A549 (cell line): ENCODE measurements at regions not wholly inside any gene's neighbourhood (a gene's known extent, or its start where the extent isn't known, plus 50 kb on each side); places are given as distances from the start of the nearest gene placed in this dataset.
"Not testable (repeated sequence)": the region's sequence is repeated elsewhere in the genome, so short reads cannot be mapped to it uniquely, and the experiment has no call there.

Experiments
- CHD2 ChIP-seq: fragments of 150-350 bp; IDR thresholded peaks from 2 replicates; pipeline ENCODE4 v1.6.1; 2014; ENCODE audit warnings: low read length; ENCODE audit not compliant: partially characterized antibody
- FOSB ChIP-seq: fragments of 250-450 bp; sonication (Bioruptor Pico); IDR thresholded peaks from 2 replicates; pipeline ENCODE4 v1.5.0; 2020; ENCODE audit warnings: mild to moderate bottlenecking, moderate library complexity
- HOXA7 ChIP-seq: fragments of 250-450 bp; sonication (Bioruptor Pico); IDR thresholded peaks from 2 replicates; pipeline ENCODE4 v1.5.0; 2020; ENCODE audit warnings: mild to moderate bottlenecking, moderate library complexity
- KDM1A ChIP-seq: fragments of 200-600 bp; sonication (generic); IDR thresholded peaks from 2 replicates; pipeline ENCODE4 v1.6.1; 2016; ENCODE audit warnings: low read depth, mild to moderate bottlenecking
- MAFK ChIP-seq: fragments of 450-650 bp; IDR thresholded peaks from 2 replicates; pipeline ENCODE4 v1.6.1; 2014; ENCODE audit not compliant: partially characterized antibody
- MYC ChIP-seq: IDR thresholded peaks from 2 replicates; pipeline ENCODE4 v1.6.1; 2012; ENCODE audit warnings: mild to moderate bottlenecking, inconsistent platforms, low read length, improper control_type of control experiment, borderline replicate concordance
- POLR2A ChIP-seq: IDR thresholded peaks from 2 replicates; pipeline ENCODE4 v1.6.1; 2012; ENCODE audit warnings: mild to moderate bottlenecking, low read length
- TF ChIP-seq, protein P1 (sequence below): fragments of >200 bp; sonication (Bioruptor Twin); formaldehyde crosslinking; IDR thresholded peaks from 3 replicates; pipeline ENCODE4 v1.5.1; 2016
- TF ChIP-seq, protein P2 (sequence below): fragments of 200-600 bp; sonication (generic); IDR thresholded peaks from 2 replicates; pipeline ENCODE4 v1.6.1; 2016; ENCODE audit warnings: antibody characterized with exemption, mild to moderate bottlenecking, moderate library complexity
- TF ChIP-seq, protein P3 (sequence below): IDR thresholded peaks from 2 replicates; pipeline ENCODE4 v1.6.1; 2012
- TF ChIP-seq, protein P4 (sequence below): fragments of 450-650 bp; IDR thresholded peaks from 2 replicates; pipeline ENCODE4 v1.6.1; 2014; ENCODE audit warnings: antibody characterized with exemption
- TF ChIP-seq, protein P5 (sequence below): IDR thresholded peaks from 2 replicates; pipeline ENCODE4 v1.6.1; 2012; ENCODE audit warnings: low read depth, borderline replicate concordance

DNA sequence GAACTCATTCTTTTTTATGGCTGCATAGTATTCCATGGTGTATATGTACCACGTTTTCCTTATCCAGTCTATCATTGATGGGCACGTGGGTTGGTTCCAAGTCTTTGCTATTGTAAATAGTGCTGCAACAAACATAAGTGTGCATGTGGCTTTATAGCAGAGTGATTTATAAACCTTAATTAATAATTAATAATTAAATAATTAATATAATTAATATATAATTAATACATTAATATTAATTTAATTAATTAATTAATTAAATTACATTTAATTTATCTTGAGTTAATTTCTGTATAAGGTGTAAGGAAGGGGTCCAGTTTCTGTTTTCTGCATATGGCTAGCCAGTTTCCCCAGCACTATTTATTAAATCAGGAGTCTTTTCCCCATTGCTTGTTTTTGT lies 142.1 kb upstream of the TFAP2D start:
- TF ChIP-seq MYC; POLR2A; MAFK; HOXA7 (CRISPR knock-in tag); FOSB (CRISPR knock-in tag); KDM1A; CHD2: not testable (repeated sequence)
- TF ChIP-seq, protein P1, sequence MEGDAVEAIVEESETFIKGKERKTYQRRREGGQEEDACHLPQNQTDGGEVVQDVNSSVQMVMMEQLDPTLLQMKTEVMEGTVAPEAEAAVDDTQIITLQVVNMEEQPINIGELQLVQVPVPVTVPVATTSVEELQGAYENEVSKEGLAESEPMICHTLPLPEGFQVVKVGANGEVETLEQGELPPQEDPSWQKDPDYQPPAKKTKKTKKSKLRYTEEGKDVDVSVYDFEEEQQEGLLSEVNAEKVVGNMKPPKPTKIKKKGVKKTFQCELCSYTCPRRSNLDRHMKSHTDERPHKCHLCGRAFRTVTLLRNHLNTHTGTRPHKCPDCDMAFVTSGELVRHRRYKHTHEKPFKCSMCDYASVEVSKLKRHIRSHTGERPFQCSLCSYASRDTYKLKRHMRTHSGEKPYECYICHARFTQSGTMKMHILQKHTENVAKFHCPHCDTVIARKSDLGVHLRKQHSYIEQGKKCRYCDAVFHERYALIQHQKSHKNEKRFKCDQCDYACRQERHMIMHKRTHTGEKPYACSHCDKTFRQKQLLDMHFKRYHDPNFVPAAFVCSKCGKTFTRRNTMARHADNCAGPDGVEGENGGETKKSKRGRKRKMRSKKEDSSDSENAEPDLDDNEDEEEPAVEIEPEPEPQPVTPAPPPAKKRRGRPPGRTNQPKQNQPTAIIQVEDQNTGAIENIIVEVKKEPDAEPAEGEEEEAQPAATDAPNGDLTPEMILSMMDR, result not testable (repeated sequence)
- TF ChIP-seq, protein P2, sequence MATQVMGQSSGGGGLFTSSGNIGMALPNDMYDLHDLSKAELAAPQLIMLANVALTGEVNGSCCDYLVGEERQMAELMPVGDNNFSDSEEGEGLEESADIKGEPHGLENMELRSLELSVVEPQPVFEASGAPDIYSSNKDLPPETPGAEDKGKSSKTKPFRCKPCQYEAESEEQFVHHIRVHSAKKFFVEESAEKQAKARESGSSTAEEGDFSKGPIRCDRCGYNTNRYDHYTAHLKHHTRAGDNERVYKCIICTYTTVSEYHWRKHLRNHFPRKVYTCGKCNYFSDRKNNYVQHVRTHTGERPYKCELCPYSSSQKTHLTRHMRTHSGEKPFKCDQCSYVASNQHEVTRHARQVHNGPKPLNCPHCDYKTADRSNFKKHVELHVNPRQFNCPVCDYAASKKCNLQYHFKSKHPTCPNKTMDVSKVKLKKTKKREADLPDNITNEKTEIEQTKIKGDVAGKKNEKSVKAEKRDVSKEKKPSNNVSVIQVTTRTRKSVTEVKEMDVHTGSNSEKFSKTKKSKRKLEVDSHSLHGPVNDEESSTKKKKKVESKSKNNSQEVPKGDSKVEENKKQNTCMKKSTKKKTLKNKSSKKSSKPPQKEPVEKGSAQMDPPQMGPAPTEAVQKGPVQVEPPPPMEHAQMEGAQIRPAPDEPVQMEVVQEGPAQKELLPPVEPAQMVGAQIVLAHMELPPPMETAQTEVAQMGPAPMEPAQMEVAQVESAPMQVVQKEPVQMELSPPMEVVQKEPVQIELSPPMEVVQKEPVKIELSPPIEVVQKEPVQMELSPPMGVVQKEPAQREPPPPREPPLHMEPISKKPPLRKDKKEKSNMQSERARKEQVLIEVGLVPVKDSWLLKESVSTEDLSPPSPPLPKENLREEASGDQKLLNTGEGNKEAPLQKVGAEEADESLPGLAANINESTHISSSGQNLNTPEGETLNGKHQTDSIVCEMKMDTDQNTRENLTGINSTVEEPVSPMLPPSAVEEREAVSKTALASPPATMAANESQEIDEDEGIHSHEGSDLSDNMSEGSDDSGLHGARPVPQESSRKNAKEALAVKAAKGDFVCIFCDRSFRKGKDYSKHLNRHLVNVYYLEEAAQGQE, result not testable (repeated sequence)
- TF ChIP-seq, protein P3, sequence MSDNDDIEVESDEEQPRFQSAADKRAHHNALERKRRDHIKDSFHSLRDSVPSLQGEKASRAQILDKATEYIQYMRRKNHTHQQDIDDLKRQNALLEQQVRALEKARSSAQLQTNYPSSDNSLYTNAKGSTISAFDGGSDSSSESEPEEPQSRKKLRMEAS, result not testable (repeated sequence)
- TF ChIP-seq, protein P4, sequence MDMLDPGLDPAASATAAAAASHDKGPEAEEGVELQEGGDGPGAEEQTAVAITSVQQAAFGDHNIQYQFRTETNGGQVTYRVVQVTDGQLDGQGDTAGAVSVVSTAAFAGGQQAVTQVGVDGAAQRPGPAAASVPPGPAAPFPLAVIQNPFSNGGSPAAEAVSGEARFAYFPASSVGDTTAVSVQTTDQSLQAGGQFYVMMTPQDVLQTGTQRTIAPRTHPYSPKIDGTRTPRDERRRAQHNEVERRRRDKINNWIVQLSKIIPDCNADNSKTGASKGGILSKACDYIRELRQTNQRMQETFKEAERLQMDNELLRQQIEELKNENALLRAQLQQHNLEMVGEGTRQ, result not testable (repeated sequence)
- TF ChIP-seq, protein P5, sequence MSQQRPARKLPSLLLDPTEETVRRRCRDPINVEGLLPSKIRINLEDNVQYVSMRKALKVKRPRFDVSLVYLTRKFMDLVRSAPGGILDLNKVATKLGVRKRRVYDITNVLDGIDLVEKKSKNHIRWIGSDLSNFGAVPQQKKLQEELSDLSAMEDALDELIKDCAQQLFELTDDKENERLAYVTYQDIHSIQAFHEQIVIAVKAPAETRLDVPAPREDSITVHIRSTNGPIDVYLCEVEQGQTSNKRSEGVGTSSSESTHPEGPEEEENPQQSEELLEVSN, result not testable (repeated sequence)
